Neural progenitor cell (in vitro differentiated cells): ENCODE measurements at regions not wholly inside any gene's neighbourhood (a gene's known extent, or its start where the extent isn't known, plus 50 kb on each side); places are given as distances from the start of the nearest gene placed in this dataset.
A peak's percentile ranks its signal among the peaks of the same experiment; 100 is the strongest.

Experiments
- DNase-seq: peaks from one replicate; pipeline ENCODE4 v3.0.0-alpha.2; 2016; ENCODE audit warnings: low spot score
- H2AFZ ChIP-seq: fragments of 200-600 bp; sonication (generic); replicated peaks from 2 replicates; pipeline ENCODE4 v1.6.1; 2016; ENCODE audit warnings: antibody characterized with exemption
- H3F3A ChIP-seq: fragments of 200-600 bp; sonication (generic); 2 replicates; pipeline ENCODE4 v1.6.1; 2016; ENCODE audit warnings: antibody characterized with exemption, low read depth
- H3K27ac ChIP-seq: fragments of 200-600 bp; sonication (generic); 2 replicates; pipeline ENCODE4 v1.5.1; 2016; ENCODE audit warnings: mild to moderate bottlenecking
- H3K27me3 ChIP-seq: fragments of 200-600 bp; sonication (generic); 2 replicates; pipeline ENCODE4 v1.6.1; 2016; ENCODE audit warnings: mild to moderate bottlenecking, moderate library complexity
- H3K36me3 ChIP-seq: fragments of 200-600 bp; sonication (generic); 2 replicates; pipeline ENCODE4 v1.5.1; 2016
- H3K4me1 ChIP-seq: fragments of 200-600 bp; sonication (generic); 2 replicates; pipeline ENCODE4 v1.6.1; 2016; ENCODE audit warnings: mixed run types
- H3K4me2 ChIP-seq: fragments of 200-600 bp; sonication (generic); 2 replicates; pipeline ENCODE4 v1.6.1; 2016
- H3K4me3 ChIP-seq: fragments of 200-600 bp; sonication (generic); 2 replicates; pipeline ENCODE4 v1.5.1; 2016
- H3K79me2 ChIP-seq: fragments of 200-600 bp; sonication (generic); 2 replicates; pipeline ENCODE4 v1.6.1; 2016; ENCODE audit warnings: low read depth
- H3K9ac ChIP-seq: fragments of 200-600 bp; sonication (generic); 2 replicates; pipeline ENCODE4 v1.6.1; 2016
- H3K9me3 ChIP-seq: fragments of 200-600 bp; sonication (generic); 2 replicates; pipeline ENCODE4 v1.5.1; 2016; ENCODE audit warnings: low read depth
- H4K20me1 ChIP-seq: fragments of 200-600 bp; sonication (generic); 2 replicates; pipeline ENCODE4 v1.6.1; 2016; ENCODE audit warnings: low read depth
- H3K27ac Mint-ChIP-seq: 3 replicates; pipeline ENCODE4 v1.8.0; 2021; ENCODE audit warnings: mixed read lengths
- H3K27me3 Mint-ChIP-seq: 2 replicates; pipeline ENCODE4 v1.8.0; 2022; ENCODE audit warnings: low read depth, mild to moderate bottlenecking, inconsistent platforms, moderate library complexity, mixed read lengths; ENCODE audit not compliant: insufficient read depth
- H3K36me3 Mint-ChIP-seq: 3 replicates; pipeline ENCODE4 v1.8.0; 2021; ENCODE audit warnings: mixed read lengths
- H3K4me1 Mint-ChIP-seq: 3 replicates; pipeline ENCODE4 v1.8.0; 2021; ENCODE audit warnings: mixed read lengths
- H3K4me3 Mint-ChIP-seq: 3 replicates; pipeline ENCODE4 v1.8.0; 2021; ENCODE audit warnings: mild to moderate bottlenecking, moderate library complexity, mixed read lengths
- H3K9me3 Mint-ChIP-seq: 3 replicates; pipeline ENCODE4 v1.8.0; 2020; ENCODE audit warnings: mixed read lengths
- CTCF ChIP-seq: fragments of 200-600 bp; sonication (generic); IDR thresholded peaks from 2 replicates; pipeline ENCODE4 v1.5.1; 2017; ENCODE audit warnings: antibody characterized with exemption, mild to moderate bottlenecking
- EZH2 ChIP-seq: fragments of 200-600 bp; sonication (generic); IDR thresholded peaks from 2 replicates; pipeline ENCODE4 v1.6.1; 2017; ENCODE audit warnings: antibody characterized with exemption, mild to moderate bottlenecking, moderate library complexity
- EZH2phosphoT487 ChIP-seq: fragments of 200-600 bp; sonication (generic); IDR thresholded peaks from 2 replicates; pipeline ENCODE4 v1.6.1; 2017; ENCODE audit warnings: antibody characterized with exemption

GRCh38 chr12:66916189-66916588, 237.3 kb upstream of the GRIP1 start:
- H3K4me1 Mint-ChIP-seq, result peaks cover 31% of the 10 kb centered on the region
- peaks cover 14% of the 10 kb centered on the region for H4K20me1 ChIP-seq
- peaks cover 17% of the 10 kb centered on the region for H3K4me1 ChIP-seq
- H3F3A ChIP-seq, result peaks cover 4% of the 10 kb centered on the region
- TF ChIP-seq CTCF (no peak), EZH2phosphoT487 (no peak), EZH2 (no peak)
- H3K27me3 Mint-ChIP-seq, result no peaks in the 10 kb centered on the region
- no peak overlapping the region for H3K4me3 ChIP-seq
- H3K9ac ChIP-seq, result no peak overlapping the region
- H3K9me3 ChIP-seq, result no peaks in the 10 kb centered on the region
- peaks cover 8% of the 10 kb centered on the region for H3K9me3 Mint-ChIP-seq
- no peak overlapping the region for H3K4me2 ChIP-seq
- no peak overlapping the region for H3K27ac ChIP-seq
- peaks cover 2% of the 10 kb centered on the region for H3K36me3 Mint-ChIP-seq
- H3K27me3 ChIP-seq, result no peaks in the 10 kb centered on the region
- H3K79me2 ChIP-seq, result peaks cover 7% of the 10 kb centered on the region
- H3K4me3 Mint-ChIP-seq, result no peak overlapping the region
- peak overlapping the region; percentile 91 for H3K27ac Mint-ChIP-seq
- H2AFZ ChIP-seq, result no peak overlapping the region
- DNase-seq, result peak; percentile 9
- no peaks in the 10 kb centered on the region for H3K36me3 ChIP-seq

- Mint-ChIP-seq H3K9me3 (no peaks in the 10 kb centered on the region), H3K36me3 (peaks cover 4% of the 10 kb centered on the region), H3K27me3 (peaks cover 2% of the 10 kb centered on the region), H3K27ac (no peak overlapping the region), H3K4me1 (peaks cover 29% of the 10 kb centered on the region), H3K4me3 (no peak overlapping the region)
- Histone ChIP-seq H3K36me3 (no peaks in the 10 kb centered on the region), H4K20me1 (peaks cover 14% of the 10 kb centered on the region), H3K27ac (no peak overlapping the region), H3K27me3 (no peaks in the 10 kb centered on the region), H3K9ac (no peak overlapping the region), H3K4me1 (peaks cover 17% of the 10 kb centered on the region), H3F3A (peaks cover 4% of the 10 kb centered on the region), H3K79me2 (no peaks in the 10 kb centered on the region), H3K4me2 (no peak overlapping the region), H2AFZ (no peak overlapping the region), H3K9me3 (no peaks in the 10 kb centered on the region), H3K4me3 (no peak overlapping the region)
- no peak for DNase-seq
- TF ChIP-seq EZH2 (no peak), EZH2phosphoT487 (no peak), CTCF (no peak)
Measured at GRCh38 chr12:66919466-66919865, 240.6 kb upstream of the GRIP1 start.

GRCh38 chr12:66920205-66920604, 241.3 kb upstream of the GRIP1 start:
- Mint-ChIP-seq H3K27ac (no peak overlapping the region), H3K9me3 (no peaks in the 10 kb centered on the region), H3K36me3 (peaks cover 4% of the 10 kb centered on the region), H3K4me3 (no peak overlapping the region), H3K4me1 (peaks cover 22% of the 10 kb centered on the region), H3K27me3 (peaks cover 2% of the 10 kb centered on the region)
- no peak overlapping the region for H3K4me3 ChIP-seq
- H3F3A ChIP-seq, result peaks cover 4% of the 10 kb centered on the region
- H3K79me2 ChIP-seq, result no peaks in the 10 kb centered on the region
- peaks cover 9% of the 10 kb centered on the region for H4K20me1 ChIP-seq
- no peak overlapping the region for H3K4me2 ChIP-seq
- no peak for DNase-seq
- H3K9ac ChIP-seq, result no peak overlapping the region
- no peak overlapping the region for H2AFZ ChIP-seq
- H3K27me3 ChIP-seq, result no peaks in the 10 kb centered on the region
- H3K27ac ChIP-seq, result no peak overlapping the region
- H3K36me3 ChIP-seq, result no peaks in the 10 kb centered on the region
- H3K9me3 ChIP-seq, result no peaks in the 10 kb centered on the region
- peaks cover 10% of the 10 kb centered on the region for H3K4me1 ChIP-seq
- no peak for TF ChIP-seq EZH2
- no peak for TF ChIP-seq EZH2phosphoT487
- no peak for TF ChIP-seq CTCF
